ENCODE measurements at regions not wholly inside any gene's neighbourhood (a gene's known extent, or its start where the extent isn't known, plus 50 kb on each side); places are given as distances from the start of the nearest gene placed in this dataset.
"Not testable (repeated sequence)": the region's sequence is repeated elsewhere in the genome, so short reads cannot be mapped to it uniquely, and the experiment has no call there.

DNA sequence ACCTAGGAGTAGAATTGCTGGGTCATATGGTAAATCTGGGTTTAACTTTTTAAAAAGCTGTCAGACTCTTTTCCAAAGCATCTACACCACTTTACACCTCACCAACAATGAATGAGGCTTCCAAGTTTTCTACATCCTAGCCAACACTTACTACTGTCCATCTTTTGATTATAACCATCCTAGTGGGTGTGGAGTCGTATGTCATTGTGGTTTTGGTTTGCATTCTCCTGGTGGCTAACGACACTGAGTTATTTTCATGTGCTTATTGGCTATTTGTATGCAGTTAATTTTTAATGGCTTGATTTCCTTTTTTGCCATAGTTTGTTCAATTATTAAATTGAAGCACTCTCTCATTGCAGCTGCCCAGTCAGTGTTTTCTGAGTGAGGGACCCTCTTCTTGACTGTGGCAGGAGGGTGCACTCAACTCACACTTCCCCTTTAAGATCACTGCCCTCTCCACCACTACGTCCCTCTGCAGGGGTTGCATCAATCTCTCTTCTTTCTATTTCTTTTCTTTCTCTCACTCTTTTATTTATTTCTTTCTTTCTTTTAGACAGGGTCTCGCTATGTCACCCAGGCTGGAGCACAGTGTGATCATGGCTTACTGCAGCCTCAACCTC is 182.3 kb downstream of the C9orf152 start:
- DNase-seq (ENCODE audit: low spot score) = no peak

DNA sequence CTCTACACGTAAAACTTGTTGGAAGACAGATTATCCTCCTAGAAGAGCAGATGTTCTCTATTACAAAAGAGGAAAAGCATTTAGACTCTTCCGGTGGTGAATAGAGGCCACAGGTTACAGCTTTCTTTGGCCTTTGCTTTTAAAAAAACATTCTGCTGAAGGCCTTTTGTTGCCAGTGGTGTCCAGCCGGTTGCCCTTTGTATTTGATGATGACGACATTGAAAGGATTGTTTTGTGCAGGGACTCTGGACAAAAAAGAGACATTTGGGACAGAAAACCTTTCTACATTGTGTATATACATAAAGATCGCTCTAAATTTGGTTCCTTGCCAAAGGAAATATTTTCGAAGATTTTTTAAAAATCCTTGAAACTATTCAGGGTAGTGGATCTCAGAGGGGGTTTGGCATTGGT is 180.3 kb downstream of the C9orf152 start:
- peak; percentile 16 for DNase-seq (ENCODE audit: low spot score)

DNA sequence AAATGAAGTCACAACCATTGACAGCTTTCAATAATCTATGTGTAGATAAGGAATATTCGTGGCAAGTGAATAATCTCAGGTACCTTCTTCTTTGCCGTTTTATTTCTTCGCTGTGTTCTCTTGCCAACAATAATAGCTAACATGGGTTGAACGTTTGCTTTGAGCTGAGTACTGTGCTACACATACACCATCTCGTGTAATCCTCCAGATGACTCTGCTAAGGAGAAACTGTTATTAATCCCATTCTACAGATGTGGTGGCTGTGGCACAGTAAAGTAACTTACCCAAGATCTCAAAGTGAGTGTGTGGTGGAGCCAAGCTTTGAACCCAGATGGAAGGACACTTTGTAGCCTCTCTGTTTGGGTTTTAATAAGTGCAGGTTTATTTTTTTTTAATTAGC is 179.7 kb downstream of the C9orf152 start:
- no peak for DNase-seq (ENCODE audit: low spot score)

DNA sequence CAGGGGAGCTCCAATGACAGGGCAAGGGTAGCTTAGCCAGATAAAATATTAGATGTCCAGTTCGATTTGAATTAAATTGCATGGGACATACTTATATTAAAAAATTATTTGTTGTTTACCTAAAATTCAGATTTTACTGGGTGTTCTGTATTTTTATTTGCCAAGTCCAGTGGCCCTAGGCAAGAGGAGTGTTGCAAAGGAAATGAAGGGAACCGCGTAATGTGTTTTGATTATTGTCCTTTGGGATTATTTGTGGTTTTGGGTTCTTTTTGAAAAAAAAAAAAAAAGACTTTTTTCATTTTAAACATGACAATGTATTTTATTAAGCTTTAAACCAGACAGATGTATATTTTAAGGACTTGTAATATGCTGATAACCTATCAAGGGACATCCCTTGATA is 179.3 kb downstream of the C9orf152 start:
- no peak for DNase-seq (ENCODE audit: low spot score)

DNA sequence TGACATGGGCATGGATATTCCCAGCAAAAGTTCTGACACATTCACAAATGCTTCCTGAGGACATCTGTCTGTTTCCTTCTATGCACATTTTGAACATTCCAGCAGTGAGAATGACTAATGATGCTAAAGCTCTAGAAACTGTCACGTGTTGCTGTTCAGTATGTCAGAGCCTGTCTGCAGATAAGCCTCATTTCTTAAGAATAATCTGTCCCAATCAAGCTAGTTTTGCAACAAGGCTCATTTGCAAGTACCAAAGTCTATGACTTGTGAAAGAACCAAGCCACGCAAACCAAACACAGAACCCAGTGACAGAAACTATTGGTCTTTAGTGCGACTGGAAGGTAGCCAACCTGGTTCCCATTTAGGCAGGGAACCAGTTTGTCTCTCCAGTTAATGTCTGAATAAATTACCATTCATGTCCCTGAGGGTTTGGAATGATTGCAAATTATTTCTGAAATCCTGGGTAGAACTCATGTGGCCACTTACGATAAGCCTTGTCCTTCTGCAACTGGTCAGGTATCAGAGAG is 178.5 kb downstream of the C9orf152 start:
- DNase-seq (ENCODE audit: low spot score) = peak; percentile 14

DNA sequence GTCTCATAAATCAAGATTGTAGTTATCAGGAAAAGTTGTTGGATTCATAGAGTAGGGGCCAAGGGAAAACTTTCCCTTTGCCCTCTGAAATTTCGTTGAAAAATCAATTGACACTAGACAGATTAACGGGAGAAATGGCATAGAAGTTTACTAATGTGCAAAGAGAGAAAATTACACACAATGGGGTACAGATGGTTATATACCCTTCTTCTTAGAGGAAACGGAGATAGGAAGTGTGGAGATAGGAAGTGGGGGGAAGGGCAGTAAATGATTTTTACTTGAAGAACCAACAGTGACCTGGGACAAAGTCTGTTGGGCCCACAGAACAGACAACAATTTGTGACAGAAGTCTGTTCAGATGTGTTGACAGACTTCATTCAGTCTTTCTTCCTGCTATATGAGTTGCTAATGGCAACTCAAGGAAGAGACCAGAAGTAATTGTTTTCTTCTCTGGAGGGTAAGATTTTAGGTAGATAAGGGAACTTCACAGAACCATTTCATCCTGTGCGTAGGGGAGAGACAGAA is 177.9 kb downstream of the C9orf152 start:
- DNase-seq (ENCODE audit: low spot score) = no peak

DNA sequence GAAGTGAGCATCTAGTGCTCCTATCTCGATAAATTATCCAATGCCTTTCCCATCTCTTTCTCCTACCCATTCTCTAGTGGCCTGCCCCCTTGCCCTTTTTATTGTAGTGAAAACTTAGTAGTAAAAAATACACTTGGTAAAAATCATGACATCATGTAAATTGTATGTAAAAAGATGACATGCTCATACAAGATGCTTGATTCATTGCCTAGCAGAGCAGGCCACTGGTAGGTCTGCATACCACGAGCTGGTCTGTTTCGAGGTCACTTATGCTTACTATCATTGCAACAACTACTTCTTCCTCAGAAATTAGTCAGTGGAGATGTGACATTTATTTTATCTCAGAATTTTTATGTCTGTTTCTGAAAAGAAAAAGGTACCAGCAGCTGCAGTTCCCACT is 177.3 kb downstream of the C9orf152 start:
- no peak for DNase-seq (ENCODE audit: low spot score)

DNA sequence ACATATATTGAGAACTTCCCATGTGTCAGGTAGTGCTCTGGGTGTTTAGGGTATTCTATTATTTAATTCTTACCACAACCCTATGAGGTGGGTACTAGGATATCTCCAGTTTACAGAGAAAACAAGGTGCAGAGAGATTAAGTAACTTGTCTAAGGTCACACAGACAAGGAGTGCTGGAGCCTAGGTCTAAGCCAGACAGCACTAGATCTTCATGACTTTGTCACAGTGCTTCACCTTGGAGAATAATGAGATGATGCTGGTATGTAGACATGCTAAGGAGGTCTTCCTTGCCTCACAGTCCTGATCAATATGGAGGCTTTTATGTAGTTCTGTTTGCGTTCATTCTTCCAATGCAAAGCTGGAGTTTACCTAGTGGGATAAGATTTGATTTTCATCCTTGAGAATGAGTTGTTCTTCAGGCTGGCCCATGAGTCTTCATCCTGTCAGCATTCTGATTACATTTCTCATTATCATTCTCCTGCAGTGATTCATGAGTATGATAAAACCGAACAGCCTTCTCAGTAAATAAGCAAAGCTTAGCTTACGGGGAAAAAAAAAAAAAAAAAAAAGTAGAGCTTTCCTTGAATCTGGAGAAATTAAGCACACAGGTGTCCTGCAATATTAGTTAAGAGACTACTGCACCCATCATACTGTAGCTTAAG is 176.3 kb downstream of the C9orf152 start:
- DNase-seq (ENCODE audit: low spot score) = no peak

DNA sequence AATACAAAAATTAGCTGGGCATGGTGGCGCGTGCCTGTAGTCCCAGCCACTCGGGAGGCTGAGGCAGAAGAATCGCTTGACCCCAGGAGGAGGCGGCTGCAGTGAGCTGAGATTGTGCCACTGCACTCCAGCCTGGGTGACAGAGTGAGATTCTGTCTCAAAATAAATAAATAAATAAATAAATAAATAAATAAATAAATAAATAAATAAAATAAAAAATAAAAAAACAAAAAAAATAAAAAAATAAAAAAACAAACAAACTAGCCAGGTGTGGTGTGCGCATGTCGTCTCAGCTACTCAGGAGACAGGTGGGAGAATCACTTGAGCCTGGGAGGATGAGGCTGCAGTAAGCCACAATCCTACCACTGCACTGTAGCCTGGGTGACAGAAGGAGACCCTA is 175.4 kb downstream of the C9orf152 start:
- not testable (repeated sequence) for DNase-seq (ENCODE audit: low spot score)

DNA sequence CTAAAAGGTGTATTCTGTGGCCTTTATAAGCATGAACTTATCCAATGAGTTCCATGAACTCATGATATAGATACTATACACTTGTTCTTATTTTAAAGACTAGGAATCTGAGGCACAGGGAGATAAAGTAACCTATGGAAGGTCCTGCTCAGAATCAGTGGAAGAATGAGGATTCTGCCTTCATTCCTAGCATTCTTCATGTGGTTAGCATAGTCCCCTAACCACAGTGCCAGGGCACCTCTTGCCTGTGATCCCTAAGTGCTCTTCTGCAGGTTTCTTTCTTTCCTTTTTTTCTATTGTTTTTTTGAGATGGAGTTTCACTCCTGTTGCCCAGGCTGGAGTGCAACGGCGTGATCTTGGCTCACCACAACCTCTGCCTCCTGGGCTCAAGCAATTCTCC is 174.1 kb downstream of the C9orf152 start:
- no peak for DNase-seq (ENCODE audit: low spot score)

DNA sequence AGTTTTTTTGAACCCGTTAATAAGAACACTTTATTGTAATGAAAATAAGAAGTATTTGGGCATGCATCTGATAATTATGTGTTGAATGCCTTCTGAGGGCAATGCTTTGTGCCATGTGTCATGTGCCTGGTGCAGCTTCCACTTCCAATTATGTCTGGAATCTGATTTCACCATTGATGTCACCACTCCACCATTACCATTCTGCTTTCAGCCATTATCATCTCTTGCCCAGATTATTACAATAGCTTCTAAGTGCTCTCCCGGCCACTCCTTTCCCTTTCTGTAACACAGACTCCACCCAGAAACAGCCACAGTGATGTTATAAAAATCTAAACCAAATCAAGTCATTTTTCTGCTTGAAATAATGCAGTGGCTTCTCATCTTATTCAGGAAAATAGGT is 171.7 kb downstream of the C9orf152 start:
- DNase-seq (ENCODE audit: low spot score) = no peak

DNA sequence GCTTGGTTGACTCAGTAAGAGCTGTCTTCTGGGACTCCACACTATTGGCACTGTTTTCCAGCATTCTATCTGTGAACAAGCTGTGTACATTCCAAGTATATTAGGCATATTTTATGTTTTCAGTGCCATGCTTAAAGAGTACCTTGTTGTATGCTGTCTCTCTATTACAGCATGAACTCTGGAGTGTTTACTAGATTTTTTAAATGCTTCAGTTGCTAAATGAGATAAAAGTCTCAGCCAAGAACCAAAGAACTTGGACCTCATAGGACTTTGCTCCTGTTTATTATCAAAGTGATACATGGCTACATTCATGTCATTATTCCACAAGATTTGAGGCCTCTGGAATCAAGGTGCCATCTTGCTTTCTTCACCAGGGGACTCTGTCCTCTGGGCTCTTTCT is 167.2 kb downstream of the C9orf152 start:
- no peak for DNase-seq (ENCODE audit: low spot score)

DNA sequence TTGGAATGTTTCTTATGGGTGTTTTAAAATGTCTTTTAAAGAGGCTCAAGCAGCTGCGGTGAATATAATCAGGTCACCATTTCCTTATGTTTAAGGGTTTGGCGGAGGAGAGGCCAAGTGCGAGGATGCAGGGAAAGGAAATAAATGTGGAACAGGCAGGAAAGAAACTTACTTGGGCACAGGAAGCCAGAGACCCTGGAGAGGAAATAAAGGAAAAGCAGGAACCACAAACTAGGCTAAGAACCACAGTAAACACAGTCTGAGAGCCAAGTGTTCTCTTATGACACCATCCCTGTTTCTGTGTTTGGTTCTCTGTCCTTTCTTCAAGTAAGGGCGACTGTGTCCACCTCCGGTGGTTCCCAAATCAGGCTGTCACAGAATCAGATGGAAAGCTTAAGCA is 166.5 kb downstream of the C9orf152 start:
- no peak for DNase-seq (ENCODE audit: low spot score)

DNA sequence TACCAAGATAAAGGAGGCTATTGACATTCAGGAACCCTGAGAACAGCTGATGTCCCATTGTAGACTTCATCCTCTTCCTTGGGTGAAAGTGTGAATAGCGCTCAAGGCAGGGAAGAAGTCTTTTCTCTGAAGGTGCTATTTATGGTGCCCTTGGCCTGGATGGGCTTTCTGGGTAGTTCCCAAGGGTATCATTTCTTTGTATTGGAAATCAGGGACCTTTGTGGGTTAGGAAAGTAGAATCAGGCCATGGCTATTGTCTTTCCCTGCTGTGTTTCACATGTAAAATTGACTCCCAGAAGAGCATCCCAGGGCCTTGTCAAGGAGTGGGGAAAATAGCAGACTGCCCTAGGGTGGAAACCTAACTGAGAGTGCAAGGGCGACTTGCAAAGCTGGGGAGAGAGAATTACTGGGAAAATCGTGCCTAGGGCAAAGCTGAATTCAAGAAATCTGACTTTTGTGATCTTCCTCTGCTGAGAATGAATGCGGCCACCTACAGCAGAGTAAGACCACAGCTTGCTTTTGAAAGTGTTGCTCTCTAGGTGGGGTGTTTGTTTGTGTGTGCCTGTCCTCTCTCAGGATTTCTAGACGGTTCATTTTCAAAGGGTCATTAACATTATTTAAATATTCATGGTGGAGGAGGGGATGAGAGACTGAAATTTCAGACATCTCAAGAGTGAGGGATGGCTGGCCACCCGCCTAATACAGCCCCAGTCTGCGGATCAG is 160.6 kb downstream of the C9orf152 start:
- no peak for DNase-seq (ENCODE audit: low spot score)

DNA sequence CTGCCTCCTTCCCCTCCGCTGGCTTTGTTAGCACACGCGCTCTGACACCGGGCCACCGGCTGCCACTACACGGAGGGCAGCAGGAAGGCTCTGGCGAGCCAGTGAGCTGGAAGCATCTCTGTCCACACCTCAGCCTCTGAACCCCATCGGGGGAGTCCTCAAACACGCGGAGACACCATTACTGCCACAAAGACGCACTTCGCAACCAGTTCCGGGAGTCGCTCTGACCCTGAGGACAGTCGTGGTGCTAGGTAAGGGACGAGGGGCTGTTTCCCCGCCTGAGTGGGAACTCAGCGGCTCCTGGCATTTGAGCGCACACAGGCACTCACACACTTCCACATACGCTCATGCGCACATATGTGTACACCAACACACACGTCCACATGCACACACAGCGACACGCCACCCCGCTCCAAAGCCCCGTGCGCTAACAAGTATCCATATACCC is 160.0 kb downstream of the C9orf152 start:
- no peak for DNase-seq (ENCODE audit: low spot score)

DNA sequence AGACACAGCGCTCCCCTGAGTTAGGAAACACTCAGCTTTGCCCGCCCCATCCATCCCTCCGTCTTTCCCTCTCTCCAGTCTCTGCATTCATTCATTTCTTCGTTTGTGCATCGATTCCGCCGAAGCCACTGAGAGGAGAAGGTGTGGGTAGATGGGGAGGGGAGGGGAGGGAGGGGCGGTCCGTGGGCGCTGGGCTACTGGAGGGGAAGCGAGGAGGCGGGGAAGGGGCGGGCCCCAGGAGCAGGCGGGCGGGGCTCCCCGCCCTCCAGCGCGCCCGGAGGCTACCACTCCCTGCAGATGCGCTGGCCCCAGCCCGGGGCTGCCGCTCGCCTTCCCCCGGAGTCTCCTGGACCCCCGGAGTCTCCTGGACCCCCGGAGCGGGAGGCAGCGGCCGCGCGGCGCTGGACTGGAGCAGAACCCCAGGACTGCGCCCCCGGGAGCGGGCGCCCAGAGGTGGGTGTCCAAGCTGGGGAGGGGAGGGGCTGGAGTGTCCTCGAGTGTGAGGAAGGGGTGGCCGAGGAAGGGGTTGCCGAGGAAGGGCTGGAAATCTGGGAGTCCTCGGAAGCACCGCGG is 159.5 kb downstream of the C9orf152 start:
- peak; percentile 59 for DNase-seq (ENCODE audit: low spot score)

DNA sequence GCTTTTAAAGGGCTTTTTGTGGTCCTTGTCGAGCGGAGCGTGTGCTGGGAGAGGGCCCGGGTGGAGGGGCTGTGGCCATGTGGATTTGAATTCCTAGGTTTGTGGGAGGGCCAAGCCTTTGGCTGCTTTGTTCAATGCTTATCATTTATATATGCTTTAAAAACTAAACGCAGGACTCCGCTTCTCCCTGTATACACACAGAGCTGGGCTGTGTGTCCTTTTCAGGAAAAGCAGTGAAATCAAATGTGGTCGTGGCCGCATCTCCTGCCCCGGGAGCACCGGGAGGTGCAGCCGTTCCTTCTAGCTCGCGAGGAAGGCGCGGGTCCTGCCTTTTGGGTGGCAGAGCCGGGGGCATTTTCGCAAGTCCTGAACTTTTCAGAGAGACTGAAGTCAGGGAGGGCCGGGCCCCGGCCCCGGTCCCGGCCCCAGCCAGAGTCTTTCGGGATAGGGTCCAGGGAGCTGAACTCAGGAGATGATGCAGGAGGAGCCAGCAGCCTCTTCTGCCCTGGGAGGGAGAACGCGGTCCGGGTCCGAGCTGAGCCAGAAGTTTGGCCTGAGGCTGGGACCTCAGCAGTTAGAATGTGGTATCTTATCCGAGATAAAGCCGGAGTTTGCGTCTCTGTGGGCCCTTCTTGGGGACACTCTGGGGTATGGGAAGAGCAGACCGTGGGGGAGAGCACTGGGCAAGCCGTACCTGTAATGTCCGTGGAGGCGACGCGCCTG is 158.8 kb downstream of the C9orf152 start:
- no peak for DNase-seq (ENCODE audit: low spot score)

DNA sequence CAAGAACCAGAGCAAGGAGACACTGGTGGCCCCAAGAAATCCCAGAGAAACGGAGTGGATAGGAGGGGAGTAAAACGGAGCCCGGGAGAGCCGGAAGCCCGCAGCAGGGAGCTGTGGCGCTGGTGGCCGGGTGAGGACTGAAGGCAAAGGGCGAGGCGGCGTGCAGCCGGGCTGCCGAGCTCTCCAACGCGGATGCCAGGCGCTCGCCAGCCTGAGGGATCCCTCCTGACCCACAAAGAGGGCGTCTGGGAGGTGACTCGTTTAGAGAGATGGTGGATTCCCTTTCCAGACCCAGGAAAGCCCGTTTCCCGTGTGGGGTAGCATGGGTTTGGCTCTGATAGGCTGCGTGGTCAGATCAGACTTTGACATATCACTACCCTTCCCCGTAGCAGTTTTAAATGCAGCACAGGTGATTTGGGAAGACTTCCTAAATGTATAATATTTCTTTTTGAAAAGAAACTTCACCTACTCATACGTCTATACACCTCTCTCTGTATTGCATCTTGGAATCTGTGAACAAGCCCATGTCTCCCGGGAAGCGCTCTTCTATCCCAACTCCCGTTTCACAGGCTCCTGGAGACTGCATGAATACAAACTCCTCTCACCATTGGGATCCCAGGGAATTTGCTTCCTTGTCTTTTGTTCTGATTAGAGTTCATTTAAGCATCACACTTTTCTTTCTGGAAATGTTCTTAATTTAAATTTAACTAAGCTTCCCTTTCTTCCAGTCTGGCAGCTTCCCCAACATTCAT is 158.1 kb downstream of the C9orf152 start:
- DNase-seq (ENCODE audit: low spot score) = no peak

DNA sequence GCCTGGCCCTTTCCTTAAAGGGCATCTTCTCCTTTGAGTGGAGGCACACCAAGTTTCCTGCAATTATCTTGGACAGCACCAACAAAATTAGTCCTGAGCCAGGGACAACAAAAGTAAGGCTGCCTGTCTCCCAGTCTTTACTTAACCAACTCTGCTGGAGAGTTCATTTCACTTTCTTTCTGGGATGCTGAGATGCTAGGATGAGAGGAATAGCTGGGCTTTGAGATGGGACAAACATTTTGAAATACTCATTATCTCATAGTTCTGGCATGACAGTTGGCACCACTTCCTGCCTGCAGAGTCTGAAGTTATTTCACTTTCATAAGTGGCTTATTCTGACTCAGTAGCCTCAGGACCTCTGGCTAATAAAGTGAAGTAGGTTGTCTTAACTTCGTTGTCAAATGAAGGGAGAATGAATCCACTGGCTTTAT is 157.0 kb downstream of the C9orf152 start:
- no peak for DNase-seq (ENCODE audit: low spot score)

DNA sequence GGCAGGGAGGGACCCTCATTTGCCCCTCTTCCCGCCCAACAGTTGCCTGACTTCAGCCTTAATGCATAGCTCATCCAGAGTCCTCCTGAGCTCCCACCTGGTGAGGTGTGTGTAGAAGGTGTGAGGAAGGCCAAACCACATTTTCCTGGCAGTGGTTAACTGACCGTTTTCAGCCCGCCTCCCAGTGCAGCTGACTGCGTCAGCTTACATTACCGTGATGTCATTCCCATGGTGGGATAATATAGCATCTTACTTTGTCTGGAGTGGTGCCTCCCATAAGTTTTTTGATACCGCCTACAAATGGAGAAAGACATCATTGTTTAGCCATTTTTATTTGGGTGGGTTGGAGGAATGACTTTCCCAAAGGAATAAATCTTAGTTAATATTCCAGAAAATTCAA is 151.9 kb downstream of the C9orf152 start:
- DNase-seq (ENCODE audit: low spot score) = no peak

Measured in putamen (tissue), 1 donor.